ENCODE measurements at regions not wholly inside any gene's neighbourhood (a gene's known extent, or its start where the extent isn't known, plus 50 kb on each side); places are given as distances from the start of the nearest gene placed in this dataset.

- no peaks in the 10 kb centered on the region for H3K4me1 ChIP-seq (ENCODE audit: control insufficient read depth, low read length)
- no peak overlapping the region for H3K4me2 ChIP-seq (ENCODE audit: low read length)
- H3K9me3 ChIP-seq (ENCODE audit: control insufficient read depth, insufficient read depth, low read length) = no peaks in the 10 kb centered on the region
- no peaks in the 10 kb centered on the region for H3K36me3 ChIP-seq (ENCODE audit: control insufficient read depth, low read length)
- H3K27me3 ChIP-seq (ENCODE audit: control insufficient read depth, low read length) = no peaks in the 10 kb centered on the region
- no peaks in the 10 kb centered on the region for H3K79me2 ChIP-seq (ENCODE audit: control insufficient read depth, low read length)
- no peak overlapping the region for H3K4me3 ChIP-seq (ENCODE audit: low read length)
- no peak for TF ChIP-seq CTCF (IDR thresholded peaks at IDR 0.05; ENCODE audit: low read depth, low read length, poor library complexity, severe bottlenecking)
- no peak overlapping the region for H3K27ac ChIP-seq (ENCODE audit: low read depth, low read length)
- no peaks in the 10 kb centered on the region for H3F3A ChIP-seq (ENCODE audit: control insufficient read depth, insufficient read depth)
- no peaks in the 10 kb centered on the region for H3K9me2 ChIP-seq (replicated peaks; ENCODE audit: control insufficient read depth, low read length)
- no peaks in the 10 kb centered on the region for H4K20me1 ChIP-seq (ENCODE audit: control insufficient read depth, insufficient read depth, low read depth, low read length)
Observed at GRCh38 chr6:78438135-78438534, 429.2 kb upstream of the IRAK1BP1 start.

- H3K9me2 ChIP-seq (replicated peaks; ENCODE audit: control insufficient read depth, low read length) = no peaks in the 10 kb centered on the region
- no peak overlapping the region for H3K27ac ChIP-seq (ENCODE audit: low read depth, low read length)
- no peaks in the 10 kb centered on the region for H3F3A ChIP-seq (ENCODE audit: control insufficient read depth, insufficient read depth)
- H4K20me1 ChIP-seq (ENCODE audit: control insufficient read depth, insufficient read depth, low read depth, low read length) = no peaks in the 10 kb centered on the region
- H3K4me2 ChIP-seq (ENCODE audit: low read length) = no peak overlapping the region
- H3K36me3 ChIP-seq (ENCODE audit: control insufficient read depth, low read length) = no peaks in the 10 kb centered on the region
- no peaks in the 10 kb centered on the region for H3K4me1 ChIP-seq (ENCODE audit: control insufficient read depth, low read length)
- H3K79me2 ChIP-seq (ENCODE audit: control insufficient read depth, low read length) = no peaks in the 10 kb centered on the region
- H3K4me3 ChIP-seq (ENCODE audit: low read length) = no peak overlapping the region
- H3K27me3 ChIP-seq (ENCODE audit: control insufficient read depth, low read length) = no peaks in the 10 kb centered on the region
- no peaks in the 10 kb centered on the region for H3K9me3 ChIP-seq (ENCODE audit: control insufficient read depth, insufficient read depth, low read length)
- TF ChIP-seq EZH2phosphoT487 (IDR thresholded peaks at IDR 0.05; ENCODE audit: borderline replicate concordance, low read length) (no peak), CTCF (IDR thresholded peaks at IDR 0.05; ENCODE audit: low read depth, low read length, poor library complexity, severe bottlenecking) (no peak)
Observed at GRCh38 chr6:78460711-78461110, 406.6 kb upstream of the IRAK1BP1 start.

DNA sequence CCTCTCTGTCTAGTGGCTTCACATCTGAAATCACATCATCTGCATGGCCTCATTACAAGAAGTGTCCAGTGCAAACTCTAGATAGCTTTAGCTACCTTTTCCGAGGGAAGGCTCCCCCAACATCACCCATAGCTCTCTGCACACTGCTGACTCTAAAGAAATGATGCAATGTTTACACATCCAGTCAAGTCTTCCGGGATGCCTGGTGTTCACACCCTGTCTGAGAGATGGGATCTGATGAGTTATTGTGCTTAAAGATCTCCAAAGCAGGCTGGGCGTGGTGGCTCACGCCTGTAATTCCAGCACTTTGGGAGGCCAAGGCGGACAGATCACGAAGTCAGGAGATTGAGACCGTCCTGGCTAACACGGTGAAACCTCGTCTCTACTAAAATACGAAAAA lies 404.6 kb upstream of the IRAK1BP1 start:
- Histone ChIP-seq H3K27me3 (ENCODE audit: control insufficient read depth, low read length) (no peaks in the 10 kb centered on the region), H3K9me3 (ENCODE audit: control insufficient read depth, insufficient read depth, low read length) (no peaks in the 10 kb centered on the region), H3K36me3 (ENCODE audit: control insufficient read depth, low read length) (no peaks in the 10 kb centered on the region), H3K9me2 (replicated peaks; ENCODE audit: control insufficient read depth, low read length) (no peaks in the 10 kb centered on the region), H3K4me1 (ENCODE audit: control insufficient read depth, low read length) (no peaks in the 10 kb centered on the region), H3K27ac (ENCODE audit: low read depth, low read length) (no peak overlapping the region), H3F3A (ENCODE audit: control insufficient read depth, insufficient read depth) (no peaks in the 10 kb centered on the region), H3K4me2 (ENCODE audit: low read length) (no peak overlapping the region), H4K20me1 (ENCODE audit: control insufficient read depth, insufficient read depth, low read depth, low read length) (no peaks in the 10 kb centered on the region), H3K4me3 (ENCODE audit: low read length) (no peak overlapping the region), H3K79me2 (ENCODE audit: control insufficient read depth, low read length) (no peaks in the 10 kb centered on the region)
- TF ChIP-seq CTCF (IDR thresholded peaks at IDR 0.05; ENCODE audit: low read depth, low read length, poor library complexity, severe bottlenecking) (no peak), EZH2phosphoT487 (IDR thresholded peaks at IDR 0.05; ENCODE audit: borderline replicate concordance, low read length) (no peak)

Data from DOHH2 (cell line).